Stimulated activated CD4-positive, alpha-beta T cell treated with anti-CD3 and anti-CD28 coated beads, Interleukin-12 subunit alpha, Interleukin-12 subunit beta, amount 100 ng/mL, for 4 hours (primary cell): ENCODE measurements at regions not wholly inside any gene's neighbourhood (a gene's known extent, or its start where the extent isn't known, plus 50 kb on each side); places are given as distances from the start of the nearest gene placed in this dataset.

Experiments used
- DNase-seq: peaks from one replicate; pipeline ENCODE4 v3.0.0-alpha.2; 2020

DNA sequence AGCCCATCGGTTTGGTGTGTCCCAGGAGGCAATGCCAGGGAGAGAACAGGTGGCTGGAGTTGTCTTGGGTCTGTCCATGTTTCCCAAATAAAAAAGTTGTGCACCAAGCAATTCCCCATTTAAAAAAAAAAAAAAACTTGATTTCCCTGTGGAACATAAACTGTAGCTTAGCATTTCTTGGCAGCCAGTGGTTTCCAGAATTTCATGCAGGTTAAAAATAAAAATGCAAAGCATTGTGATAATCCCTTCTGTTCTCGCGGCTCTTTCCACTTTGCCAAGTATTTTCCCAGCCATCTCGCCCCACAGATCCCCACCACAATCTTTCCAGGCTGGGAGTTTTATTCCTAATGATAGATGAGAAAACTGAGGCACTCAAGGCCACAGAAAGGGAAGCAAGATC, 51.4 kb upstream of the MSX1 start:
- DNase-seq = no peak

DNA sequence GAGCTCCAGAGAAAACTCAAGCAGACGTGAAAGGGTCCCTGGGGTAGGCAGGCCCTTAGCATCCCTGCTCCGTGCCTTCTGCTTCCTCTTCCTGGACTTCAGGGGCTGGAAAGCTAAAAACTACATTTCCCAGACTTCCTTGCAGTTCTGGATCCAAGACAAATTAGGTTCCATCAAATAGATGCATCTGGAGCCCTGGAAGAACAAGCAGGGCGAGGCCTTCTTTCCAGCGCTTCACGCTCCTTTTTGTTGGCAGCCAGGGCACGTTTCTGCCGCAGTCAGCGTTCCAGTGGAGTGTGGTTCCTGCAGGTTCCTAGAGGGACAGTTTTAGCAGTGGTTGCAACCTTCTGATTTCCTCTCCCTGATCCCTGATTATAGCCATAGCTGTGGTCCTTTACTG, 53.6 kb upstream of the MSX1 start:
- DNase-seq = no peak

DNA sequence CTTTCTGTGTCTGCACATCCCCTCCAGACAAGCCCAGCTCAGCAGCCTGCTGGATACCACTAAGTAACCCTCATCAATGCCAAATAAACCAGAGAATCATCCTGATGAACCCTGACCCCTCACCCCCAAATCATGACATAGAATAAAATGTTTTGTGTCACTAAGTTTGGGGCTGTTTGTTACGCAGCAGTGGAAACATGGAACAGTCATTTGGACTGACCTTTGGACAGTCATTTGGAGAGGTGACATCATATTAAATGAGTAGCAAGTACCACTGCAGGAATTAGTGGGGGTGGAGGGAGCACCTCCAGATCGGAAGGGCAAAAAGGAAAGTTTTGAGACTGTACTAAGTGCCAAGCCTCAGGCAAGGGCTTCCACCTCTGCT, 55.6 kb upstream of the MSX1 start:
- no peak for DNase-seq

DNA sequence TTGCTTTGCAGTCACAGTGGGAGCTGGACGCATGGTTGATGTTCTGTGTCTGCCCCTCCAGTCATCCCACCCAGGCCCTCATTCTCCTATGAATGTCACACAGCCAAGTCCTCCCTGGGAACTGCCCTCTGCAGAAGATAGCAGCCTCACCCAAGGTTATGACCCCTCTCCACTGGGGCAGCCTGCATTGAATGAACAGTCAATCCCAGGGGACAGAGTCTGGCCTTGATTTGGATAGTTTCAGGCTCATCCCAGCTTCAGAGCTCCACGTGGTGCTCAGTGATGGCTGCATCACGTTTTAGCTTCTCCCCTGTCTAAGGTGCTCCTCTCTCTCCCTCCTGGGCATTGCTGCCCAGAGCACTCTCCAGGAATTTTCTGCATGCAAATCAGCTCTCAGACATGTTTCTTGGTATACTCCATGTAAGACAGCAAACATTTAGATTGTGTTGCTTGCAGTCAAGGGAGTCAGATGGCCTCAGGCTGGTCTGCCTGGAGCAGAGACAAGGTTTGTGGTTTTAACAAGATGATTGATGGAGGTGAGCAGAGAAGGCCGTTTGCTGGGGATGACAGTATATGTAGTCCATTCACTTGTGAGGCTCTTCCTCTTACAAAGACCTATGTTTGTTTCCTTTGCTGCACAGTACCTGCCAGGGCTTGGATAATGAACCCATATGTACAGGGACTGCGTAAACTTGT, 56.1 kb upstream of the MSX1 start:
- DNase-seq = no peak

DNA sequence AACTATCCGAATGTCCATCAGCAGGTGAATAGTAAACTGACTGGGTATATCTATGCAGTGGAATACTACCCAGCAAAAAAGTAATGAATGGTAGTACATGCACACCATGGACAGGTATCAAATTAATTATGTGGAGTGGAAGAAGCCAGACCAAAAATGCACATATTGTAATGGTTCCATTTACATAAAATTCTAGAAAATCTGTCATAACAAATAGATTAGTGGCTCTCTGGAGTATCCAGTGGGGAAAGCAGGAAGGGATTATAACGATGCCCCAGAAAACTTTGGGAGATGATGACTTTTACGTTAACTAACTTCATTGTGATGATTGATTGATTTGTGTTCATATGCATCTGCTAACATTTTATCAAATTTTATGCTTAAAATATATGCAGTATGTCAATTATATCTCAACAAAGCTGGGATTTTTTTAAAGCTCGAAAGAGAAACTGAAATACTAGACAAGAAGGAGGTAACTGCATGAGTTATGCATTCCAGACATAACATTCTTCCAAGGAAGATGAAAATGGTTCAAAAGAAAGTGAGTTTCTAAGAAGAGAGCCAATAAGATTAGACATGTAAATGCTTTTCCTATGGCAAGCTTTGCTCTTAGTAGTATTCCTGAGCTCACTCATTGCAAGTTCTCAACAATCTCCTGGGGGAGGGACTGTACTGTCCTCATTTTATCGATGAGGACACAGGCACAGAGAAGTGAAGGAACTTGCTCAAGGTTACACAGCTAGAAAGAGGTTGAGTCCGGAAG, 58.6 kb upstream of the MSX1 start:
- no peak for DNase-seq

DNA sequence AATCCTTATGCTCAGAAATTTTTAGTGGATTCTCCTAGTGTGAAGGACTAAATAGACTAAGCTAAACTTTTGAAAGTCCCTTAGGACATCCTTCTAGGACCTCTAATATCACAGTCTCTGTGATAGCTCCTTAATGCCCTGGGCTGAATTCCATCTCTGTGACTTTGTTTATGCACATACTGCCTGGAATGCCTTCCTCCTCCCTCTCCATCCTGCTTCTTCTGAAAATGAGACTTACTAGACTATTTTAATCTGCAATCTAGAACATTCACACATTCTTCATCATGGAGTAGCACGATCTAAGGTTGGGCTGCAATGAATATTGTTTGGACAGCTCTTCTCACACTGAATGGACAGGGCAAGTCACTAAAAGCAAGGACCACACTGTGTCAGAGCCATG, 65.0 kb upstream of the MSX1 start:
- no peak for DNase-seq

DNA sequence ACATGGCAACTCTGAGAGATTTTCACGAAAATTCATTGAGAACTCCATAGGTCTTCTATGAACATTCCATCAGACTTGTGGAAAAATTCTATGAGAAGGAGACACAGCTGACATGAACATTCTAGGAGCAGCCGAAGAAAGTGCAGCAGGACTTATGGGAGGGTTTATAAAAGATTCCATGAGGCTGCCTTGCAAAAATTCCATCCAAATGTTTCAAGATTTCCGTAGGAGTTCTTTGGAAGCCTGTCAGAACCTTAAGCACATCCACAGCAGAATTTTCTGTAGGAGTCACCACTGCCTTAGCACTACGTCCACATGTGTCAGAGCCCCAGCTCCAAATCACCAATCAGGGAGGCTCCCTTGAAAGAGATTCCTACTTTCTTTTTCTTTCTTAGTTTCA, 67.0 kb upstream of the MSX1 start:
- DNase-seq = no peak

DNA sequence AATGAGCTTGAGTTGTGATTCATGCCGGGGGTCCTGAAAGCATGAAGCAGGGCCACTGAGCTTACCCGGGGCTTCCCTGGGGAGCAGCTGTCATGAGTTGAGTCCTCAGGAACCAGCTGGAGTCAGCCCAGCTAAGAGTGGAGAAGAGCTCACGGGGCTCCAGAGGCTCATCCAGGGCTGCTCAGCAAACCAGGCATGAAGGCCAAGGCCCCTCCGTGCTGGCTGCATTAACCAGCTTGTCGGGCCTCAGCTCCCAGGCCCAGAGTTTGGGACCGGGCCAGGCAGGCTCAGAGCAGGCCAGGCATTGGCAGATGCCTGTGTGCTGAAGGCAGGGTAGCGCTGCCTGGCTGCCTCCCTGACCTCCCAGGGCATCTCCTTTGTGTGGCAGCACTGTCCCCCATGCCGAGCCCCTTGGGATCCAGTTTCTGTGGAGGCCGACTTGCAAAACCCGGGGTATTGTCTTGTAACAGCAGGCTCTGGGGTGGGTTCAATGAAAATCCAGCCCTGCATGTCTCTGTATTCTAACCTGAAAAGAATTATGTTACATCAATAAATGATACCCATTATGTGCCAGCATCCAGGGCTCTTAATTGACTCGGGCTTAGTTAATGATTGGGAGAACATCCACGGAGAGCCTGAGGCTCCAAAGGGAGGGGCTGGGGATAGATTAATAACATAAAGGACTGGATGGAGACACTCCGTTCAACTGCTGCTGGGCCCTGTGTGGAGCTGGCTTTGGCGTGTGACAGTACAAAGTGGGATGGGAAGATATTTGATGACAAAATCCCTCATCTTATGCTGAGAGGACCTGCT, 68.0 kb upstream of the MSX1 start:
- no peak for DNase-seq

DNA sequence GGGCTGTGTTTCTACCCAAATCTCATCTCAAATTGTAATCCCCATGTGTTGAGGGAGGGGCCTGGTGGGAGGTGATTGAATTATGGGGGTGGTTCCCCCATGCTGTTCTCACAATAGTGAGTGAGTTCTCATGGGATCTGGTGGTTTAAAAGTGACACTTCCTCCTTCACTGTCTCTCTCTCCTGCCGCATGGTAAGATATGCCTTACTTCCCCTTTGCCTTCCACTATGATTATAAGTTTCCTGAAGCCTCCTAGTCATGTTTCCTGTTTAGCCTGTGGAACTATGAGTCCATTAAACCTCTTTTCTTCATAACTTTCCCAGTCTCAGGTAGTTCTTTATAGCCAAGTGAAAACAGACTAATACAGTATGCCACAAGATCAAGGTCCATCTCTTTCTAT, 70.0 kb upstream of the MSX1 start:
- no peak for DNase-seq

DNA sequence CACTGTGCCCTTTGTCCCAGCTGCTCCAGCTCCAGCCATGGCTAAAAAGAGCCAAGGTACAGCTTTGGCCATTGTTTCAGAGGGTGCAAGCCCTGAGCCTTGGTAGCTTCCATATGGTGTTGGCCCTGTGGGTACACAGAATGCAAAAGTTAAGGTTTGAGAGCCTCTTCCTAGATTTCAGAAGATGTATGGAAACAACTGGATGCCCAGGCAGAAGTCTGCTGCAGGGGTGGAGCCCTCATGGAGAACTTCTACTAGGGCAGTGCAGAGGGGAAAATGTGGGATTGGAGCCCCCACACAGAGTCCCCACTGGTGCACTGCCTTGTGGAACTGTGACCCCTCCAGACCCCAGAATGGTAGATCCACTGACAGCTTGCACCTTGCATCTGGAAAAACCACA, 70.9 kb upstream of the MSX1 start:
- DNase-seq = no peak

DNA sequence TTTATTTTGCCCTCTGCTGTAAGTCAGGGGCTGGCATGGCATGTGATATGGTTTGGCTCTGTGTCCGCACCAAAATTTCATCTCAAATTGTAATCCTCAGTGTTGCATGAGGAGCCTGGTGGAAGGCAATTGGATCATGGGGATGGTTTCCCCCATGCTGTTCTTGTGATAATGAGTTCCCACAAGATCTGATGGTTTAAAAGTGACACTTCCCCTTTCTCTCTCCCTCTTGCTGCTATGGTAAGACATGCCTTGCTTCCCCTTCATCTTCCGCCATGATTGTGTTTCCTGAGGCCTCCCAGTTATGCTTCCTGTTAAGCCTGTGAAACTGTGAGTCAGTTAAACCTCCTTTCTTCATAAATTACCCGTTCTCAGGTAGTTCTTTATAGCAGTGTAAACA, 72.0 kb upstream of the MSX1 start:
- DNase-seq = no peak

DNA sequence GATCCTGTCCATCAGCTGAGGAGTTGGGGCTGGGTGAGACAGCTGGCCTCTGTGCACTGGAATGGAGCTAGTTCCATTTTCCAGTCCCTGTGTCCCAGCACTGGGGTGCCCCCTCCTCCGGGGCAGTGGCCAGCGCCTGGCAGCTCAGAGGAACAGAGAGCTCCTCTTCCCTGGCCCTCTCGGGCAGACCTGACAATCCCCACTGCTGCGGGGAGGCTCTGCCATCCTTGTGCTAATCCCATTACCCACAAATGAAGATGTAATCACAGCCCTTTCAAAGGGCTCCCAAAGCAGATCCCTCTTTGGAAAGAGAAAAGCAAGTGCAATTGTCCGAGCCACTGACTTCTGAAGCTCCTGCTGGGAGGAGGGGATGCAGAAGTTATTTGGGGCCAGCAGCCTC, 75.1 kb upstream of the MSX1 start:
- DNase-seq = no peak

DNA sequence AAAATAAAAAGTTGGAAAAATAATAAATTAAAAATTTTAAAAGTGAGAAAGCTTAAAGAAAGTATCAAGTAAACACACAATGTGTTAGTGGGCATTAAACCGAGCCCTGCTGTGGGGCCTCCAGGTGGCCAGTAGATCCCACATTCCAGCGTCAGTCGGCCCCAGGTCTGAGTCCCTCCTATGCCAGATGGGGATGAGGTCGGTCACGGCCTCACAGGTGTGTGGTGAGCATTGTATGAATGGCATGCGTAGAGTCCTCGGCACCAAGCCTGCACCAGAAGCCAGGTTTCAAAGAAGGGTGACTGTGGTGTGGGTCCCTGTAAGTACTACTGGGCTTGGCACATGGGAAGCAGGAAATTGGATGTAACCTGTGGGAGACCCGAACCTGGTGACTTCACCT, 75.6 kb upstream of the MSX1 start:
- DNase-seq = no peak

DNA sequence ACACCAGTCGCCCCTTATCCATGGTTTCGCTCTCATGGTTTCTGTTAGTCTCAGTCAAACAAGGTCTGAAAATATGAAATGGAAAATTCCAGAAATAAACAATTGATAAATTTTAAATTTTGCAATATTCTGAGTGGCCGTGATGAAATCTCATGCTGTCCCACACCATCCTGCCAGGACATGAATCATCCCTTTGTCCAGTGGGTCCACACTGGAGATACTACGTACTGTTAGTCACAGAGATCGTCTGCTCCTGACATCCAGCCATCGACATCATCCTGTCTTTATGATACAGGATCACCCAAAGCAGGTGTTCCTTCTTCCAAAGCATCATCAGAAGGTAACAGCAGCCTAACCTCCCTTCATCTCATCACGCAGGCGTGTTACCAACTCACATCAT, 76.5 kb upstream of the MSX1 start:
- no peak for DNase-seq

DNA sequence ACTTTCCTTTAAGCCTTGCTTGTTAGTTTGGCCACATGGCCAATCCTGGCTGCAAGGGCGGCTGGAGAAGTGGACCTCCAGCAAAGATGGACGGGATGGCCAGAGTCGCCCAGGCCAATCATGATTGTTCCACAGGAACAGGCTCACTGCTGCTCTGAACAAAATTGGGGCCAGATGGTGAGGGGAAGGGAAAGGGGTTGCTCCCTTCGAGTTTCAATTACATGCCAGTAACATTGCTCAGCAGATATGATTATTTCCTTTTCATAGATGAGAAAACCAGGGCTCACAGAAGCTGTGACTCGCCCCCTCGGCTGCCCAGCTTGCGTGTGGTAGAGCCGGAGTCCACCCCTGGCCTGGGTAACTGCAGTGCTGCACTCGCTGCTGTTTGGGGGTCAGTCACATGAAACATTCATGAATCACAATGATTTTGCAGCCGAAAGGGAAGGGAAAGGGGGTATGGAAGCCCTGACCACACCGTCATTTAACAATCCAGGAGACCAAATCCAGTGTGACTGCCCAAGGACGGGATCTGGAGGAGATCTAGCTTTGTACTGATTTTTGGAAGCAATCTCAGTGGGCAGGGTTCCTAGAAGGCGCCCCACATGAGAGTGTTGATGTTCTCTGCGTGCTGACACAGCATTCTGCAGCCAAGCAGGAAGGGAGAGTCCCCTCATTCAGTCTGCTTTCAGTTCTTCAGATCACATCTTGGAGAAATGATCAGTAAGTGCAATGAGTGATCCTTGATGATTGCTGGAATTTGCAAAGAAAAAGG, 77.3 kb upstream of the MSX1 start:
- DNase-seq = no peak

DNA sequence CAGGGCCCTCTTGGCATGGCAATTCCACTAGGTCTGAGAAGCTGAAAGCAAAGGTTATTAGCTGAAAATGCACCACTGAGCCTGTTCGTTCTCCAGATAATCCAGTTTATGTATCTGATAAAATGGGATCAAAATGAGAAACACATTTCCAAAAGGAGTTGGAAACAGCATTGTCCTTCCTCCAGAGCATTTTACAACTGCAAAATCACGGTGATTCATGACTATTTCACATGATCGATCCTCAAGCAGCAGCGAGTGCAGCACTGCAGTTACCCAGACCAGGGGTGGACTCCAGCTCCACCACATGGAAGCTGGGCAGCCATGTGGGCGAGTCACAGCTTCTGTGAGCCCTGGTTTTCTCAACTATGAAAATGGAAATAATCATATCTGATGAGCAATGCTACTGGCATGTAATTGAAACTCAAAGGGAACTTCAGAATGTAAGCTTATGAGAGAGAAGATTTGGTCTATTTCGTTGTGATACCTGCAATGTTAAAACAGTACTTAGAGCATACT, 78.7 kb upstream of the MSX1 start:
- no peak for DNase-seq

DNA sequence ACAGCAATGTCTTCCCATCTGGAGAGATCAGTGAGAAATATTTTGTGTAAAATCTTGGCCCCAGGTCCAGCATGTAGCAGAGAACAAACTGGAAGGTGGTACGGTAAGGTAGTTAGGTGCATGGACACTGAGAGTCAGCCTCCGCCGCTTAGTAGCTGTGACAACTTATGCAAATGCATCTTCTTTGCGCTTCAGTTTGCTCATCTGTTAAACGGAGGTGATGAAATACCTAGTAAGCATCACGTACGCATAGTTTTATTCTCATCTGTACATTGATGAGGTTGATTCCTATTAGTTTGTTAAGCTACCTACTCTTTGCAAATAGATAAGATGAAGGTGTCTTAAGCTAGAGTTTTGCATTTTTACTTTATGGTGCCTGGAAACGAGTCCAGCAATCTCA, 80.0 kb upstream of the MSX1 start:
- no peak for DNase-seq

DNA sequence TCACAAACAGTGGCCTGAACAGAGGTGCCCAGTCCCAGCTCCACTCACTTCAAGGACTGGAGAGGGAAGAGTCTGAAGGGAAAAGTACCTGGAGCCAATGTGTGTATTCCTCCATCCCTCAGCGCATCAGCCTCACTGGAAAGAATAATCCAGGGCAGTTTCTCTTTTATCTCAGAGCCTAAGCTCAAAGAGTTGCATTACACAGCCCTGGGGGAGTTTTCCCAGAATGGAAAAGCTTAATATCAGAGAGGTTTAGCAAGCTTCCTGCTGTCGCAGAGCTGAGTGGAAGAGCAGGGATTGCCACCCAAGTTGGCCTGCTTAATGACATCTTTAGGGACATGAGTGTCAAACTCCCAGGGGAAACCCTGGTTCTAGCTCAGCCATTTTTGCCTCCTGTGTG, 80.4 kb upstream of the MSX1 start:
- DNase-seq = no peak

DNA sequence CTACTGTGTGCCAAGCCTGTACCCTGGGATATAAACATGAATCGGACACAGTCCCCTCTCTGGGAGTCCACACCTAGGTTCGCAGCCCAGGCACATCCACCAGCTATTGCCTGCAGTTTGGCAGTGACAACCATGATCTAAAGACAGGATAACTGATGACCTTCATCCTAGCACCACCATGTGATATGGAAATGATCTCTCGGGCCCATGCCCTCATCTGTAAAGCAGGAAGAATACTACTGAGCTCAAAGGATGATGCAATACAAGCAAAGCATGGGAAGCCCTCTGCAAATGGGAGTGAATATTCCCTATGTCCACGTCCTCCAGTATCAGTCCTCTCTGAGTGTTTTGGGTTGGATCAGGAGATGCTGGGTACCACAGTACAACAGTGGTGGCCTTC, 80.9 kb upstream of the MSX1 start:
- DNase-seq = no peak

DNA sequence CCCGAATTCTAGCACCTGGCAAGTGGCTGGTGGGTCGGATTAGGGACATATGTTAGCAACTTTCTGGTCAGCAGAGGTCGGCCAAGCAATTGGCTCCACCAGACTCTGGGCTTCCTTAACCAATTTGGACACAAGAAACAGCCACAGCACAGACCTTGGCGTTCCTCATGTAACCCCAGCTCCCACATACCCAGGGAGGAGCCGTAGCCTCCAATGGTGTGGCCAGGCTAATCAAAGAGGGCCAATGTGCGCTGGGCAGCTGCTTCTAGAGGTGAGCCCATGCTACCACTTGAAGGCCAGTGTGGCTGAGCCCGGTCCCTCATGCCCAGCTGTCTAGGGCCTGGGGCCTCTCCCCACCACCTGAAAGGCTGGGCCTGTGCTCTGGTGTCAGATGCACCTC, 82.5 kb upstream of the MSX1 start:
- no peak for DNase-seq

DNA sequence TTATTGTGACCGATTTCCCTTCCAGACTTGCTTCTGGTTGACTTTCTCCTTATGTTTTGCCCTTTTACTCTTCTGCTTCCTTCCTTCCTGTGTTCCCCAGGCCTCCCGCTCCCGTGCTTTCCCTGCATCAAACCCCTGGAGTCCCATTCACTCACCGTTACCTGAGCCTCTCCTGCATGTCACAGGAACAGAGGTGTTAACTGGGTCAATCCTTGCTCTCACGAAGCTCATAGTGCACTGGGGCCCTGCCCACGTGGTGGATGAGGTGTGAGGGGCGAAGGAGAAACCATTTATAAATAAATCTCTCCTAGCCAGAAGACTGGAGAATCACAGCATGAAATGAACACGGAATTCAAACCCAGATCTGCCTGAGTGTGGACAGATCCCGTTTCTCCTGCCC, 83.1 kb upstream of the MSX1 start:
- DNase-seq = no peak

DNA sequence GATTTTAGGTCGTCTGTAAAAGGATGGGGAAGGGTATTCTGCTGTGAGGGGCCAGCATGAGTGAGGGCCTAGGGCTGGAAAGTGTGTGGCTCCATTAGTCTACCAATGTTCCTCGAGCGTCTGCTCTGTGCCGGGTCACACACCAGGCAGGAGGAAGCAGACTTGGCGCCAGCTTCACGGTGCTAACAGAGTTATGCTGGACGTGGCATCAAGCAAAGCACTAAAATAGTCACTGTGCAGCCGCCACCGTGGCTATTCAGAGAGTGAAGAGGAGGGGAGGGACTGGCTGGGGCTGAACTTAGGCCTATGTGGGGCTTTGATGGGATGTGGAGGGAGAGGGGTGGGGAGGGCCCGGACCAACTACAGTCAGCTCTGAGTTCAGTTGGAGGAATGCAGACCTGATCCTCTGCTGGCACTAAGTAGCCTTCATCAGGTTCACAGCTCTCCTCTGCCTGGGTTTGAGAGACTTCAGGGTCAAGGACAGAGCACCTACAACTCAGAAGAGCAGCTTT, 83.9 kb upstream of the MSX1 start:
- DNase-seq = no peak

DNA sequence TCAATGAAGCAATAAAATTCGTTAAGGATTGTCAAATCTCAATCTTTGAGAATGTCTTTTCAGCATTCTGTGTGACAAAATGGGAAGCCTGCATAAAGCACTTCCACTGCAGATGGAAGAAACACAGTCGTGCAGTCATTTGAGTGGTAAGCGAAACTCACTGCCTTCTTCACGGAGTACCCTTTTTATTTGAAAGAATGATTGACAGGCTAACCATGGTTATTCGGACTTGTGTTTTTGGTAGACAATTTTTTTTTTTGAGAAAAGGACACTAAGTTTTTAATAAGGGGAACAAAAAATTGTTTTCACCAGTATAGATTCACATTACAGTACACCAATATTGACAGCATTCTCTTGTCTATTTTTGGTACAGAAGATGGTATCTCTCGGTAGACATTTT, 86.9 kb upstream of the MSX1 start:
- DNase-seq = no peak
